ENCODE measurements at regions not wholly inside any gene's neighbourhood (a gene's known extent, or its start where the extent isn't known, plus 50 kb on each side); places are given as distances from the start of the nearest gene placed in this dataset.

- TF ChIP-seq POLR2A (IDR thresholded peaks at IDR 0.05) (no peak), CTCF (IDR thresholded peaks at IDR 0.05) (no peak)
Measured at GRCh38 chr10:71080381-71081228, 131.8 kb upstream of the UNC5B start.

Data from ovary (tissue), 3 donors.